ENCODE measurements at regions not wholly inside any gene's neighbourhood (a gene's known extent, or its start where the extent isn't known, plus 50 kb on each side); places are given as distances from the start of the nearest gene placed in this dataset.

- Histone ChIP-seq H3K4me3 (ENCODE audit: low read depth, low read length) (no peak overlapping the region), H3K27me3 (ENCODE audit: control insufficient read depth, insufficient read depth, low read length) (no peaks in the 10 kb centered on the region), H3K36me3 (ENCODE audit: control insufficient read depth, insufficient read depth, low read length) (no peaks in the 10 kb centered on the region)
- no peak for DNase-seq (ENCODE audit: low read depth)
- FAIRE-seq, result no peak
- no peak for TF ChIP-seq CTCF (IDR thresholded peaks at IDR 0.05; ENCODE audit: insufficient read depth, low read length, severe bottlenecking)
These were observed 309.7 kb upstream of the SHH start for GRCh38 chr7:156121956-156122355.

GRCh38 chr7:156121434-156121833 lies 309.2 kb upstream of the SHH start:
- Histone ChIP-seq H3K4me3 (ENCODE audit: low read depth, low read length) (no peak overlapping the region), H3K27me3 (ENCODE audit: control insufficient read depth, insufficient read depth, low read length) (no peaks in the 10 kb centered on the region), H3K36me3 (ENCODE audit: control insufficient read depth, insufficient read depth, low read length) (no peaks in the 10 kb centered on the region)
- TF ChIP-seq CTCF (IDR thresholded peaks at IDR 0.05; ENCODE audit: insufficient read depth, low read length, severe bottlenecking), result no peak
- FAIRE-seq (no peak), DNase-seq (ENCODE audit: low read depth) (no peak)

GRCh38 chr7:156120552-156120951 lies 308.3 kb upstream of the SHH start:
- TF ChIP-seq CTCF (IDR thresholded peaks at IDR 0.05; ENCODE audit: insufficient read depth, low read length, severe bottlenecking), result no peak
- Histone ChIP-seq H3K36me3 (ENCODE audit: control insufficient read depth, insufficient read depth, low read length) (no peaks in the 10 kb centered on the region), H3K4me3 (ENCODE audit: low read depth, low read length) (no peak overlapping the region), H3K27me3 (ENCODE audit: control insufficient read depth, insufficient read depth, low read length) (no peaks in the 10 kb centered on the region)
- no peak for FAIRE-seq
- no peak for DNase-seq (ENCODE audit: low read depth)

GRCh38 chr7:156119771-156120170 lies 307.5 kb upstream of the SHH start:
- no peak for DNase-seq (ENCODE audit: low read depth)
- no peak for TF ChIP-seq CTCF (IDR thresholded peaks at IDR 0.05; ENCODE audit: insufficient read depth, low read length, severe bottlenecking)
- Histone ChIP-seq H3K36me3 (ENCODE audit: control insufficient read depth, insufficient read depth, low read length) (no peaks in the 10 kb centered on the region), H3K27me3 (ENCODE audit: control insufficient read depth, insufficient read depth, low read length) (no peaks in the 10 kb centered on the region), H3K4me3 (ENCODE audit: low read depth, low read length) (no peak overlapping the region)
- FAIRE-seq, result peak; percentile 70

GRCh38 chr7:156118248-156118645 lies 306.0 kb upstream of the SHH start:
- Histone ChIP-seq H3K4me3 (ENCODE audit: low read depth, low read length) (no peak overlapping the region), H3K36me3 (ENCODE audit: control insufficient read depth, insufficient read depth, low read length) (no peaks in the 10 kb centered on the region), H3K27me3 (ENCODE audit: control insufficient read depth, insufficient read depth, low read length) (no peaks in the 10 kb centered on the region)
- DNase-seq (ENCODE audit: low read depth) (no peak), FAIRE-seq (no peak)
- no peak for TF ChIP-seq CTCF (IDR thresholded peaks at IDR 0.05; ENCODE audit: insufficient read depth, low read length, severe bottlenecking)

GRCh38 chr7:156117542-156118247 lies 305.4 kb upstream of the SHH start:
- no peak overlapping the region for H3K4me3 ChIP-seq (ENCODE audit: low read depth, low read length)
- H3K27me3 ChIP-seq (ENCODE audit: control insufficient read depth, insufficient read depth, low read length), result no peaks in the 10 kb centered on the region
- no peak for TF ChIP-seq CTCF (IDR thresholded peaks at IDR 0.05; ENCODE audit: insufficient read depth, low read length, severe bottlenecking)
- DNase-seq (ENCODE audit: low read depth), result no peak
- FAIRE-seq, result no peak
- no peaks in the 10 kb centered on the region for H3K36me3 ChIP-seq (ENCODE audit: control insufficient read depth, insufficient read depth, low read length)

Data from bronchial epithelial cell (primary cell).